ENCODE measurements at regions not wholly inside any gene's neighbourhood (a gene's known extent, or its start where the extent isn't known, plus 50 kb on each side); places are given as distances from the start of the nearest gene placed in this dataset.

DNA sequence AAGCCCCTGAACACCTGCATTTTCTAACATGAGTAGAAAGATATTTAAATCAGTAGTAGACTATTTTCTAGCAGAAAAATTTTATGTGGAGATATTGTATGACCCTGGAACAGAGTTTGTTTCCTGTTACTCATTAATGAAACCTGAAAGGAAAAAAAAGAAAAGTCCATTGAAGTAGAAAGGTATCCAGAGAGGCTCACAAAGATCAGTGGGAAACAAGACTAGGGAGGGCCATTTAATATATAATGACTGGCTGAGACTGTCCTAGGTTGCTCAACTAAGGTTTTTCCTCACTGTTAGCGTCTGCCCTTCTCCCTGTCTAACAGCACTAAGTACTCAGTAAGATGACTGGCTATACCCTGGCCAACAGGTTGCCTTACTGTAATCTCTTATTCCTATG, 788.6 kb downstream of the GLUD2 start:
- no peaks in the 10 kb centered on the region for H4K20me1 ChIP-seq (ENCODE audit: control insufficient read depth, extremely low read depth, insufficient read depth, low read length)
- dilution Hi-C loops (cut with MboI; ENCODE audit: extremely low pct_ligation_motif_present, low sequenced_read_pairs) = no loop called here
- H2AFZ ChIP-seq (ENCODE audit: control insufficient read depth, low read length) = no peak overlapping the region
- no peaks in the 10 kb centered on the region for H3K27me3 ChIP-seq (ENCODE audit: control insufficient read depth, extremely low read depth, insufficient read depth, low read length)
- H3K79me2 ChIP-seq (ENCODE audit: control insufficient read depth, insufficient read depth, low read length) = no peaks in the 10 kb centered on the region
- H3K27ac ChIP-seq (ENCODE audit: control insufficient read depth, insufficient read depth, low read length) = no peak overlapping the region
- no peaks in the 10 kb centered on the region for H3K9me3 ChIP-seq (ENCODE audit: control insufficient read depth, low read depth, low read length)
- H3K4me1 ChIP-seq (ENCODE audit: control insufficient read depth, extremely low read depth, insufficient read depth, low read length) = no peaks in the 10 kb centered on the region
- H3K9me1 ChIP-seq (ENCODE audit: control insufficient read depth, extremely low read depth, insufficient read depth, low read length) = no peaks in the 10 kb centered on the region
- H3K4me2 ChIP-seq (ENCODE audit: control insufficient read depth, extremely low read depth, insufficient read depth, low read depth, low read length) = no peak overlapping the region
- H3K4me3 ChIP-seq (ENCODE audit: control insufficient read depth in 2 of 3, extremely low read depth in 1 of 3, insufficient read depth in 2 of 3, low read depth in 1 of 3, low read length in 3 of 3) = no peak overlapping the region
- no peak overlapping the region for H3K9ac ChIP-seq (ENCODE audit: control insufficient read depth, extremely low read depth, insufficient read depth, low read length)
- FAIRE-seq (no peak), DNase-seq (ENCODE audit: low read depth, low spot score) (no peak)
- H3K36me3 ChIP-seq (ENCODE audit: control insufficient read depth in 2 of 2, extremely low read depth in 1 of 2, insufficient read depth in 2 of 2, low read length in 2 of 2) = no peaks in the 10 kb centered on the region
- TF ChIP-seq EZH2 (IDR thresholded peaks at IDR 0.05; ENCODE audit: low read length) = no peak
- TF ChIP-seq, protein P1, sequence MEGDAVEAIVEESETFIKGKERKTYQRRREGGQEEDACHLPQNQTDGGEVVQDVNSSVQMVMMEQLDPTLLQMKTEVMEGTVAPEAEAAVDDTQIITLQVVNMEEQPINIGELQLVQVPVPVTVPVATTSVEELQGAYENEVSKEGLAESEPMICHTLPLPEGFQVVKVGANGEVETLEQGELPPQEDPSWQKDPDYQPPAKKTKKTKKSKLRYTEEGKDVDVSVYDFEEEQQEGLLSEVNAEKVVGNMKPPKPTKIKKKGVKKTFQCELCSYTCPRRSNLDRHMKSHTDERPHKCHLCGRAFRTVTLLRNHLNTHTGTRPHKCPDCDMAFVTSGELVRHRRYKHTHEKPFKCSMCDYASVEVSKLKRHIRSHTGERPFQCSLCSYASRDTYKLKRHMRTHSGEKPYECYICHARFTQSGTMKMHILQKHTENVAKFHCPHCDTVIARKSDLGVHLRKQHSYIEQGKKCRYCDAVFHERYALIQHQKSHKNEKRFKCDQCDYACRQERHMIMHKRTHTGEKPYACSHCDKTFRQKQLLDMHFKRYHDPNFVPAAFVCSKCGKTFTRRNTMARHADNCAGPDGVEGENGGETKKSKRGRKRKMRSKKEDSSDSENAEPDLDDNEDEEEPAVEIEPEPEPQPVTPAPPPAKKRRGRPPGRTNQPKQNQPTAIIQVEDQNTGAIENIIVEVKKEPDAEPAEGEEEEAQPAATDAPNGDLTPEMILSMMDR (optimal IDR thresholded peaks at IDR 0.05 in 1 of 3, IDR thresholded peaks at IDR 0.05 in 1 of 3, conservative IDR thresholded peaks at IDR 0.05 in 1 of 3; ENCODE audit: extremely low read depth in 1 of 3, insufficient read depth in 2 of 3, low read length in 3 of 3) = no peak

DNA sequence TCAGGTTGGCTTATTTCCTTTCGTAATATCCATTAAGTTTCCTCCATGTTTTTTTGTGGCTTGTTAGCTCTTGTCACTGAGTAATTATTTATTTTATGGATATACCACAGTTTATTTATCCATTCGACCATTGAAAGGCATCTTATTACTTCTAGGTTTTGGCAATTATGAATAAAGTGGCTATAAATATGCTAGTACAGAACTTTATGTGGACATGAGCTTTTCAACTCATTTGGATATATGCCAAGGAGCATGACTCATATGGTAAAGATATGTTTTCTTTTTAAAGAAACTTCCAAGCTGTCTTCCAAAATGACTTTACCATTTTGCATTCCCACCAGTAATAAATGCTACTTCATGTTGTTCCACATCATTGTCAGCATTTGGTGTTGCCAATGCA, 803.6 kb downstream of the GLUD2 start:
- Histone ChIP-seq H3K4me3 (ENCODE audit: control insufficient read depth in 2 of 3, extremely low read depth in 1 of 3, insufficient read depth in 2 of 3, low read depth in 1 of 3, low read length in 3 of 3) (no peak overlapping the region), H3K79me2 (ENCODE audit: control insufficient read depth, insufficient read depth, low read length) (no peaks in the 10 kb centered on the region), H2AFZ (ENCODE audit: control insufficient read depth, low read length) (no peak overlapping the region), H4K20me1 (ENCODE audit: control insufficient read depth, extremely low read depth, insufficient read depth, low read length) (no peaks in the 10 kb centered on the region), H3K4me1 (ENCODE audit: control insufficient read depth, extremely low read depth, insufficient read depth, low read length) (no peaks in the 10 kb centered on the region), H3K27me3 (ENCODE audit: control insufficient read depth, extremely low read depth, insufficient read depth, low read length) (no peaks in the 10 kb centered on the region), H3K27ac (ENCODE audit: control insufficient read depth, insufficient read depth, low read length) (no peak overlapping the region), H3K36me3 (ENCODE audit: control insufficient read depth in 2 of 2, extremely low read depth in 1 of 2, insufficient read depth in 2 of 2, low read length in 2 of 2) (no peaks in the 10 kb centered on the region), H3K9me1 (ENCODE audit: control insufficient read depth, extremely low read depth, insufficient read depth, low read length) (no peaks in the 10 kb centered on the region), H3K9me3 (ENCODE audit: control insufficient read depth, low read depth, low read length) (no peaks in the 10 kb centered on the region), H3K9ac (ENCODE audit: control insufficient read depth, extremely low read depth, insufficient read depth, low read length) (no peak overlapping the region), H3K4me2 (ENCODE audit: control insufficient read depth, extremely low read depth, insufficient read depth, low read depth, low read length) (no peak overlapping the region)
- dilution Hi-C loops (cut with MboI; ENCODE audit: extremely low pct_ligation_motif_present, low sequenced_read_pairs) = no loop called here
- FAIRE-seq (no peak), DNase-seq (ENCODE audit: low read depth, low spot score) (no peak)
- TF ChIP-seq EZH2 (IDR thresholded peaks at IDR 0.05; ENCODE audit: low read length) = no peak
- TF ChIP-seq, protein P1 (optimal IDR thresholded peaks at IDR 0.05 in 1 of 3, IDR thresholded peaks at IDR 0.05 in 1 of 3, conservative IDR thresholded peaks at IDR 0.05 in 1 of 3; ENCODE audit: extremely low read depth in 1 of 3, insufficient read depth in 2 of 3, low read length in 3 of 3) = no peak

Data from keratinocyte (primary cell).